Right lobe of liver (tissue), 4 donors: ENCODE measurements at regions not wholly inside any gene's neighbourhood (a gene's known extent, or its start where the extent isn't known, plus 50 kb on each side); places are given as distances from the start of the nearest gene placed in this dataset.

Source experiments
- CTCF ChIP-seq, 4 donors: fragments of 200-600 bp in 3 of 4; fragments of 450-650 bp in 1 of 4; IDR thresholded peaks; one replicate each; pipeline versions ENCODE4 v1.5.1 to v1.8.0; 2016 to 2022; ENCODE audit warnings: antibody characterized with exemption in 4 of 4, mild to moderate bottlenecking in 2 of 4
- POLR2A ChIP-seq: fragments of 450-650 bp; IDR thresholded peaks from one replicate; pipeline ENCODE4 v1.6.1; 2017; ENCODE audit warnings: antibody characterized with exemption, mild to moderate bottlenecking
- donor health status: DM: no; HTN: no; CAD: no.
- donor health status: DM: no; HTN: no; CAD: no.
- donor health status: DM: no; HTN: yes; CAD: no.

GRCh38 chrX:13885591-13885990, 68.7 kb upstream of the GPM6B start:
- TF ChIP-seq CTCF (IDR thresholded peaks at IDR 0.05), result no peak
- TF ChIP-seq POLR2A, result no peak
